ENCODE measurements at regions not wholly inside any gene's neighbourhood (a gene's known extent, or its start where the extent isn't known, plus 50 kb on each side); places are given as distances from the start of the nearest gene placed in this dataset.

DNA sequence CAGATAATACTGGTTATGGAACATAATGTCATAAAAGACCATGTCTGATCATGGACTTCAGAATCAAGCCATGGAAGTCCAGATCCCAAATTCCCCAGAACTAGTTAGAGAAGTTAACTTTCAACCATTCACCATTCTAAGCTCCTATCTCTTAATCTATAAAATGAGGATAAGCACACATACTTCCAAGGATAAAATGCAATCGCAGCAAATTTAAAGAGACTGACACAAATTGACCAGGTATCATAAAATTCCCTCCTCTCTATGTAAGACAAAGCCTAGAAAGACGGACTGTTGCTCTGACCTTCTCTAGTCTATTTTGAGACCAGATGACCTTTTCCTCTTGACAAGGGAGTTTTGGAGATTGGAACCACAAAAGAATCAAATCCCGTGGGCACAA is 426.7 kb downstream of the PLPP3 start:
- no peak overlapping the region for H2AFZ ChIP-seq (ENCODE audit: low read length)
- H3K4me1 ChIP-seq (ENCODE audit: control insufficient read depth in 2 of 2, insufficient read depth in 1 of 2, low read depth in 1 of 2, low read length in 2 of 2) = peaks cover 0 to 4% of the 10 kb centered on the region in 2 donors
- no peaks in the 10 kb centered on the region for H3K79me1 ChIP-seq (ENCODE audit: low read depth, low read length)
- H3K4me2 ChIP-seq (ENCODE audit: insufficient read depth, low read length, poor library complexity, severe bottlenecking) = no peak overlapping the region
- peak; percentile 11 for DNase-seq (ENCODE audit: low spot score)
- no peak overlapping the region for H2BK5ac ChIP-seq (ENCODE audit: low read length)
- H3K4me3 ChIP-seq (ENCODE audit: low read length in 2 of 2) = no peak overlapping the region
- H4K8ac ChIP-seq (ENCODE audit: low read depth, low read length) = no peak overlapping the region
- H3K36me3 ChIP-seq (replicated peaks in 1 of 2; ENCODE audit: control insufficient read depth in 2 of 2, insufficient read depth in 2 of 2, low read length in 2 of 2) = no peaks in the 10 kb centered on the region
- no peak overlapping the region for H2AK5ac ChIP-seq (ENCODE audit: low read depth, low read length)
- H3K14ac ChIP-seq (ENCODE audit: low read length) = no peak overlapping the region
- WGBS, 2 donors (ENCODE audit: extremely low coverage in 2 of 2, insufficient read length in 2 of 2, insufficient replicate concordance in 1 of 2) = no CpG with 5 or more reads among the region's 3 CpGs
- no peak overlapping the region for H3K9ac ChIP-seq (ENCODE audit: low read depth, low read length, poor library complexity)
- H3K18ac ChIP-seq (ENCODE audit: low read length) = no peak overlapping the region
- no peak overlapping the region for H2BK12ac ChIP-seq (ENCODE audit: low read length)
- no peaks in the 10 kb centered on the region for H3K27me3 ChIP-seq (ENCODE audit: control insufficient read depth in 3 of 3, insufficient read depth in 3 of 3, low read depth in 1 of 3, low read length in 3 of 3)
- no peak overlapping the region for H2BK15ac ChIP-seq (ENCODE audit: low read length)
- no peak overlapping the region for H3K27ac ChIP-seq (replicated peaks; ENCODE audit: low read length)
- H4K91ac ChIP-seq (ENCODE audit: low read depth, low read length, poor library complexity) = no peak overlapping the region
- no peak overlapping the region for H3K23ac ChIP-seq (ENCODE audit: low read depth, low read length, poor library complexity)
- no peak overlapping the region for H3K4ac ChIP-seq (ENCODE audit: low read length)
- H3K9me3 ChIP-seq (replicated peaks in 1 of 2; ENCODE audit: control insufficient read depth in 2 of 2, insufficient read depth in 1 of 2, low read depth in 1 of 2, low read length in 2 of 2) = no peaks in the 10 kb centered on the region
- H2BK120ac ChIP-seq (ENCODE audit: low read depth, low read length) = no peak overlapping the region

GRCh38 chr1:56151402-56151801 is 428.0 kb downstream of the PLPP3 start:
- no peak overlapping the region for H2BK15ac ChIP-seq (ENCODE audit: low read length)
- peaks cover 0 to 4% of the 10 kb centered on the region in 2 donors for H3K4me1 ChIP-seq (ENCODE audit: control insufficient read depth in 2 of 2, insufficient read depth in 1 of 2, low read depth in 1 of 2, low read length in 2 of 2)
- no peak overlapping the region for H4K91ac ChIP-seq (ENCODE audit: low read depth, low read length, poor library complexity)
- H3K79me1 ChIP-seq (ENCODE audit: low read depth, low read length) = no peaks in the 10 kb centered on the region
- no peak overlapping the region for H2BK5ac ChIP-seq (ENCODE audit: low read length)
- no peak overlapping the region for H3K4me3 ChIP-seq (ENCODE audit: low read length in 2 of 2)
- H3K9ac ChIP-seq (ENCODE audit: low read depth, low read length, poor library complexity) = no peak overlapping the region
- no peaks in the 10 kb centered on the region for H3K27me3 ChIP-seq (ENCODE audit: control insufficient read depth in 3 of 3, insufficient read depth in 3 of 3, low read depth in 1 of 3, low read length in 3 of 3)
- no peak overlapping the region for H4K8ac ChIP-seq (ENCODE audit: low read depth, low read length)
- no peak overlapping the region for H3K14ac ChIP-seq (ENCODE audit: low read length)
- no peak overlapping the region for H3K4me2 ChIP-seq (ENCODE audit: insufficient read depth, low read length, poor library complexity, severe bottlenecking)
- no peak overlapping the region for H3K4ac ChIP-seq (ENCODE audit: low read length)
- no peak for DNase-seq (ENCODE audit: low spot score)
- H2AK5ac ChIP-seq (ENCODE audit: low read depth, low read length) = no peak overlapping the region
- no CpG with 5 or more reads among the region's 2 CpGs for WGBS, 2 donors (ENCODE audit: extremely low coverage in 2 of 2, insufficient read length in 2 of 2, insufficient replicate concordance in 1 of 2)
- H3K36me3 ChIP-seq (replicated peaks in 1 of 2; ENCODE audit: control insufficient read depth in 2 of 2, insufficient read depth in 2 of 2, low read length in 2 of 2) = no peaks in the 10 kb centered on the region
- H2BK120ac ChIP-seq (ENCODE audit: low read depth, low read length) = no peak overlapping the region
- H2AFZ ChIP-seq (ENCODE audit: low read length) = no peak overlapping the region
- no peak overlapping the region for H3K18ac ChIP-seq (ENCODE audit: low read length)
- no peaks in the 10 kb centered on the region for H3K9me3 ChIP-seq (replicated peaks in 1 of 2; ENCODE audit: control insufficient read depth in 2 of 2, insufficient read depth in 1 of 2, low read depth in 1 of 2, low read length in 2 of 2)
- H2BK12ac ChIP-seq (ENCODE audit: low read length) = no peak overlapping the region
- H3K23ac ChIP-seq (ENCODE audit: low read depth, low read length, poor library complexity) = no peak overlapping the region
- no peak overlapping the region for H3K27ac ChIP-seq (replicated peaks; ENCODE audit: low read length)

DNA sequence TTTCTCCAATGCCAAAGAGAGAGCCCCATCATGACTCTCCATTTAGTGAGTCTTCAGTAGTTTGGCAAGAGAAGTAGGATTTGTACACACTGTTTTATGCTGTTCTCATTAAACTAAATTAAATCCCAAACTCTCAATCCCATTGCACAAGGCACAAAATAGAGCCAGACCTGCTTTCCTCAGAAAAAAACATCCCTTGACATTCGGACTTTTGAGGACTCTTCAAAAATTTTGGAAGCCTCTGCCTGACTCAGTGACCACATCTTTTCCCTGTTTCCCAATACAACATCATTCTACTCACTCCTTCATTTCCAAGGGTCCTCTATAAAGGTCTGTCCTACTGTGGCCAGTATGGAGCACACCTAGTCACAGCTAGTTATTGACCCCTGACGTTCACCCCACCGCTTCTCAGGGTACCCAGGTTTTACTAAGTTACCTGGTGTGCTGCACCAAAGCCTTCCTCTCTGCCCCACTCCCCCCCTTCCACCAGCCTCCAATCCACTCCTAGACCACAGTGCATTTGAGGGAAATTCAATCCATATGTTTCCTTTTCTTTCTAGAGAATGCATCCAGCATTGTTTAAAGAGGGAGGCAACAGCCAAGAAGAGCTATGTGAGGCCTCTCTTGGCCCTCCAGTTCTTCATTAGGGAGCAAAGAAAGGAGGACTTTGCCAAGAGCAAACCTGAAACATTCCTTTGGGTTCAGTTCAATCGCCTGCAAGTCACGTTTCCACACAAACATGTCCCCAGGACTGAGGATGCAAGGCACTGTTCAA is 428.7 kb downstream of the PLPP3 start:
- no peak overlapping the region for H2BK15ac ChIP-seq (ENCODE audit: low read length)
- no CpG with 5 or more reads among the region's 5 CpGs for WGBS, 2 donors (ENCODE audit: extremely low coverage in 2 of 2, insufficient read length in 2 of 2, insufficient replicate concordance in 1 of 2)
- H3K14ac ChIP-seq (ENCODE audit: low read length) = no peak overlapping the region
- no peaks in the 10 kb centered on the region for H3K36me3 ChIP-seq (replicated peaks in 1 of 2; ENCODE audit: control insufficient read depth in 2 of 2, insufficient read depth in 2 of 2, low read length in 2 of 2)
- no peak overlapping the region for H2BK12ac ChIP-seq (ENCODE audit: low read length)
- no peak overlapping the region for H3K18ac ChIP-seq (ENCODE audit: low read length)
- no peak overlapping the region for H3K23ac ChIP-seq (ENCODE audit: low read depth, low read length, poor library complexity)
- no peak overlapping the region for H3K4me3 ChIP-seq (ENCODE audit: low read length in 2 of 2)
- no peak overlapping the region for H3K9ac ChIP-seq (ENCODE audit: low read depth, low read length, poor library complexity)
- H3K9me3 ChIP-seq (replicated peaks in 1 of 2; ENCODE audit: control insufficient read depth in 2 of 2, insufficient read depth in 1 of 2, low read depth in 1 of 2, low read length in 2 of 2) = no peaks in the 10 kb centered on the region
- no peak overlapping the region for H3K4me2 ChIP-seq (ENCODE audit: insufficient read depth, low read length, poor library complexity, severe bottlenecking)
- H3K79me1 ChIP-seq (ENCODE audit: low read depth, low read length) = no peaks in the 10 kb centered on the region
- H2BK5ac ChIP-seq (ENCODE audit: low read length) = no peak overlapping the region
- H2BK120ac ChIP-seq (ENCODE audit: low read depth, low read length) = no peak overlapping the region
- H3K27ac ChIP-seq (replicated peaks; ENCODE audit: low read length) = no peak overlapping the region
- no peaks in the 10 kb centered on the region for H3K27me3 ChIP-seq (ENCODE audit: control insufficient read depth in 3 of 3, insufficient read depth in 3 of 3, low read depth in 1 of 3, low read length in 3 of 3)
- H2AFZ ChIP-seq (ENCODE audit: low read length) = no peak overlapping the region
- peaks cover 0 to 4% of the 10 kb centered on the region in 2 donors for H3K4me1 ChIP-seq (ENCODE audit: control insufficient read depth in 2 of 2, insufficient read depth in 1 of 2, low read depth in 1 of 2, low read length in 2 of 2)
- no peak overlapping the region for H3K4ac ChIP-seq (ENCODE audit: low read length)
- H2AK5ac ChIP-seq (ENCODE audit: low read depth, low read length) = no peak overlapping the region
- no peak overlapping the region for H4K8ac ChIP-seq (ENCODE audit: low read depth, low read length)
- no peak overlapping the region for H4K91ac ChIP-seq (ENCODE audit: low read depth, low read length, poor library complexity)
- DNase-seq (ENCODE audit: low spot score) = no peak

DNA sequence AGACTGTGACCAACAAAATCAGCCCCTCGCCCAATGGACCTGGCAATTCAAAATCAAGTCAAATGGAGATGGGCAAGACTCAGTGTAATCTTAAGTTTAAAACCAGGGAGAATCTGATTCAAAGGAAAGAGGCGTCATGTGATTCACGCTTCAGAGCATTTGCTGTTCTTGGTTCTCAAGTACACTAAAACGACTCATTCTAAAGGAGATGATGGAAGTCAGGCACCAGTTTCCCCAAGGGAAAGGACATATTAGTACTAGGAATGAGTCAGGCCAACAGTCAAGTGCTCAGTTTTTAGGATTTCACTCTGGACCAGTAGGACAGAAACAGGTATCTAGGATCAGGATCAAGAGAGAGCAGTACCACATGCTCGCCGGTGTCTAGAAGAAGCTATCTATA is 429.6 kb downstream of the PLPP3 start:
- no peak overlapping the region for H3K9ac ChIP-seq (ENCODE audit: low read depth, low read length, poor library complexity)

More for the DNA sequence above, 429.6 kb downstream of the PLPP3 start:
- DNase-seq (ENCODE audit: low spot score) = no peak
- no peak overlapping the region for H2AFZ ChIP-seq (ENCODE audit: low read length)
- WGBS, 2 donors (ENCODE audit: extremely low coverage in 2 of 2, insufficient read length in 2 of 2, insufficient replicate concordance in 1 of 2) = no CpG with 5 or more reads among the region's 6 CpGs
- no peak overlapping the region for H3K18ac ChIP-seq (ENCODE audit: low read length)
- no peaks in the 10 kb centered on the region for H3K9me3 ChIP-seq (replicated peaks in 1 of 2; ENCODE audit: control insufficient read depth in 2 of 2, insufficient read depth in 1 of 2, low read depth in 1 of 2, low read length in 2 of 2)
- H4K8ac ChIP-seq (ENCODE audit: low read depth, low read length) = no peak overlapping the region
- H3K4me3 ChIP-seq (ENCODE audit: low read length in 2 of 2) = no peak overlapping the region
- no peak overlapping the region for H4K91ac ChIP-seq (ENCODE audit: low read depth, low read length, poor library complexity)
- no peak overlapping the region for H2BK5ac ChIP-seq (ENCODE audit: low read length)
- no peak overlapping the region for H2BK120ac ChIP-seq (ENCODE audit: low read depth, low read length)
- no peak overlapping the region for H3K4ac ChIP-seq (ENCODE audit: low read length)
- no peak overlapping the region for H3K23ac ChIP-seq (ENCODE audit: low read depth, low read length, poor library complexity)
- H2AK5ac ChIP-seq (ENCODE audit: low read depth, low read length) = no peak overlapping the region
- peaks cover 0 to 4% of the 10 kb centered on the region in 2 donors for H3K4me1 ChIP-seq (ENCODE audit: control insufficient read depth in 2 of 2, insufficient read depth in 1 of 2, low read depth in 1 of 2, low read length in 2 of 2)
- H3K27me3 ChIP-seq (ENCODE audit: control insufficient read depth in 3 of 3, insufficient read depth in 3 of 3, low read depth in 1 of 3, low read length in 3 of 3) = no peaks in the 10 kb centered on the region
- no peak overlapping the region for H2BK15ac ChIP-seq (ENCODE audit: low read length)
- H3K36me3 ChIP-seq (replicated peaks in 1 of 2; ENCODE audit: control insufficient read depth in 2 of 2, insufficient read depth in 2 of 2, low read length in 2 of 2) = no peaks in the 10 kb centered on the region
- H3K4me2 ChIP-seq (ENCODE audit: insufficient read depth, low read length, poor library complexity, severe bottlenecking) = no peak overlapping the region
- H3K27ac ChIP-seq (replicated peaks; ENCODE audit: low read length) = no peak overlapping the region
- H3K14ac ChIP-seq (ENCODE audit: low read length) = no peak overlapping the region
- H2BK12ac ChIP-seq (ENCODE audit: low read length) = no peak overlapping the region
- no peaks in the 10 kb centered on the region for H3K79me1 ChIP-seq (ENCODE audit: low read depth, low read length)

Data from neuronal stem cell (in vitro differentiated cells).